SK-N-SH (cell line): ENCODE measurements at regions not wholly inside any gene's neighbourhood (a gene's known extent, or its start where the extent isn't known, plus 50 kb on each side); places are given as distances from the start of the nearest gene placed in this dataset.

Source experiments
- CTCF ChIA-PET: fragments of 300-600, 350-600 bp; formaldehyde crosslinking; extraction: SDS; loops from one replicate; lab custom pipeline; 2021; lab: Yijun Ruan, JAX
- POLR2A ChIA-PET: fragments of 350-600 bp; sonication (Branson Sonifier 250); formaldehyde crosslinking; extraction: SDS; loops from one replicate; lab custom pipeline; 2020; ENCODE audit warnings: antibody characterized with exemption, inconsistent platforms; lab: Yijun Ruan, JAX
- DNase-seq: peaks from one replicate; pipeline ENCODE4 v3.0.0; 2012
- H2AFZ ChIP-seq: fragments of 200-600 bp; sonication (generic); 2 replicates; pipeline ENCODE4 v1.8.1; 2016; ENCODE audit warnings: antibody characterized with exemption, mild to moderate bottlenecking, low read depth
- H3F3A ChIP-seq: fragments of 200-600 bp; sonication (generic); replicated peaks from 2 replicates; pipeline ENCODE3; 2016; ENCODE audit warnings: antibody characterized with exemption, mild to moderate bottlenecking; ENCODE audit not compliant: insufficient read depth
- H3K27ac ChIP-seq, 2 experiments: fragments of 200-500 bp in 1 of 2; fragments of 200-600 bp in 1 of 2; sonication (Bioruptor generic) in 1 of 2; sonication (generic), shearing (Covaris generic) in 1 of 2; 2 replicates each; pipeline versions ENCODE4 v1.5.1 to v1.6.1; 2014 to 2016; ENCODE audit warnings: low read depth in 2 of 2, inconsistent platforms in 1 of 2, low read length in 1 of 2, mild to moderate bottlenecking in 1 of 2, mixed read lengths in 1 of 2
- H3K27me3 ChIP-seq: fragments of 200-600 bp; sonication (generic), shearing (Covaris generic); 2 replicates; pipeline ENCODE4 v1.6.1; 2016; ENCODE audit warnings: mixed run types; ENCODE audit not compliant: insufficient read depth
- H3K36me3 ChIP-seq, 2 experiments: fragments of 200-500 bp in 1 of 2; fragments of 200-600 bp in 1 of 2; sonication (Bioruptor generic) in 1 of 2; sonication (generic) in 1 of 2; replicated peaks in 1 of 2; 2 replicates each; pipeline versions ENCODE3 to v1.5.1; 2014 to 2016; ENCODE audit warnings: low read length in 1 of 2, mild to moderate bottlenecking in 1 of 2; ENCODE audit not compliant: insufficient read depth in 2 of 2, control insufficient read depth in 1 of 2
- H3K4me1 ChIP-seq, 2 experiments: fragments of 200-500 bp in 1 of 2; fragments of 200-600 bp in 1 of 2; sonication (Bioruptor generic) in 1 of 2; sonication (generic), shearing (Covaris generic) in 1 of 2; 2 replicates each; pipeline versions ENCODE4 v1.5.1 to v1.6.1; 2014 to 2016; ENCODE audit warnings: low read depth in 1 of 2, low read length in 1 of 2, mixed run types in 1 of 2; ENCODE audit not compliant: insufficient read depth in 2 of 2, control insufficient read depth in 1 of 2
- H3K4me2 ChIP-seq: fragments of 200-600 bp; sonication (generic), shearing (Covaris generic); 2 replicates; pipeline ENCODE4 v1.6.1; 2017; ENCODE audit warnings: mixed run types
- H3K4me3 ChIP-seq, 2 experiments: fragments of 200-500 bp in 1 of 2; fragments of 200-600 bp in 1 of 2; sonication (Bioruptor generic) in 1 of 2; sonication (generic), shearing (Covaris generic) in 1 of 2; 2 replicates each; pipeline versions ENCODE4 v1.5.1 to v1.8.1; 2014 to 2016; ENCODE audit warnings: low read depth in 2 of 2, inconsistent platforms in 1 of 2, low read length in 1 of 2, mild to moderate bottlenecking in 1 of 2, mixed read lengths in 1 of 2, moderate library complexity in 1 of 2
- H3K79me2 ChIP-seq: fragments of 200-600 bp; sonication (generic); 2 replicates; pipeline ENCODE4 v1.8.1; 2017; ENCODE audit warnings: mild to moderate bottlenecking; ENCODE audit not compliant: insufficient read depth
- H3K9ac ChIP-seq: fragments of 200-600 bp; sonication (generic); 2 replicates; pipeline ENCODE4 v1.6.1; 2017; ENCODE audit warnings: mixed run types
- H3K9me2 ChIP-seq: fragments of 200-600 bp; sonication (generic); 2 replicates; pipeline ENCODE4 v1.6.1; 2017; ENCODE audit warnings: mixed run types
- H3K9me3 ChIP-seq: fragments of 200-600 bp; sonication (generic); 2 replicates; pipeline ENCODE4 v1.6.1; 2017; ENCODE audit warnings: mixed run types, mild to moderate bottlenecking, moderate library complexity
- H4K20me1 ChIP-seq: fragments of 200-600 bp; sonication (generic); 2 replicates; pipeline ENCODE4 v1.6.1; 2017; ENCODE audit warnings: mild to moderate bottlenecking, mixed run types; ENCODE audit not compliant: insufficient read depth
- ELF1 ChIP-seq: IDR thresholded peaks from 2 replicates; pipeline ENCODE4 v1.4.0; 2012
- EP300 ChIP-seq, 2 experiments: IDR thresholded peaks; 2 replicates each; pipeline versions ENCODE4 v1.4.0 to v1.6.1; 2012; ENCODE audit warnings: borderline replicate concordance in 1 of 2, low read depth in 1 of 2, low read length in 1 of 2
- EZH2phosphoT487 ChIP-seq: fragments of 200-600 bp; sonication (generic); IDR thresholded peaks from 2 replicates; pipeline ENCODE4 v1.6.1; 2017; ENCODE audit warnings: low read depth, mixed run types, mild to moderate bottlenecking, antibody characterized with exemption, moderate library complexity, borderline replicate concordance
- FOSL2 ChIP-seq: IDR thresholded peaks from 2 replicates; pipeline ENCODE4 v1.4.0; 2012; ENCODE audit warnings: low read depth, mild to moderate bottlenecking, moderate library complexity, borderline replicate concordance
- JUND ChIP-seq: IDR thresholded peaks from 2 replicates; pipeline ENCODE4 v1.4.0; 2012
- MEF2A ChIP-seq: IDR thresholded peaks from 2 replicates; pipeline ENCODE4 v1.4.0; 2012; ENCODE audit warnings: low read depth, borderline replicate concordance
- MXI1 ChIP-seq: IDR thresholded peaks from 2 replicates; pipeline ENCODE4 v1.6.1; 2012; ENCODE audit warnings: mild to moderate bottlenecking, low read depth, low read length, improper control_type of control experiment
- NFIC ChIP-seq: IDR thresholded peaks from 2 replicates; pipeline ENCODE4 v1.4.0; 2012; ENCODE audit warnings: borderline replicate concordance
- NRF1 ChIP-seq: IDR thresholded peaks from 2 replicates; pipeline ENCODE4 v1.6.1; 2012; ENCODE audit warnings: low read depth, mild to moderate bottlenecking, low read length
- RXRA ChIP-seq: IDR thresholded peaks from 2 replicates; pipeline ENCODE4 v1.4.0; 2012; ENCODE audit warnings: low read depth, mild to moderate bottlenecking, borderline replicate concordance
- SIN3A ChIP-seq: IDR thresholded peaks from 2 replicates; pipeline ENCODE4 v1.6.1; 2012; ENCODE audit warnings: low read depth, mild to moderate bottlenecking, low read length, moderate library complexity, borderline replicate concordance
- SMC3 ChIP-seq: IDR thresholded peaks from 2 replicates; pipeline ENCODE4 v1.6.1; 2012; ENCODE audit warnings: low read depth, low read length, improper control_type of control experiment
- TAF1 ChIP-seq: IDR thresholded peaks from 2 replicates; pipeline ENCODE4 v1.6.1; 2012; ENCODE audit warnings: low read depth, mild to moderate bottlenecking, low read length, moderate library complexity, borderline replicate concordance
- TCF12 ChIP-seq: IDR thresholded peaks from 2 replicates; pipeline ENCODE4 v1.4.0; 2012
- TEAD4 ChIP-seq: IDR thresholded peaks from 2 replicates; pipeline ENCODE4 v1.4.0; 2012; ENCODE audit warnings: mild to moderate bottlenecking, borderline replicate concordance; ENCODE audit not compliant: insufficient read depth
- WGBS: methylation state at CpG from one replicate; pipeline ENCODE4 v1.1.6; 2017; ENCODE audit warnings: low lambda C conversion rate; 5-methylcytosine and 5-hydroxymethylcytosine counted together
- TF ChIP-seq, protein P1 (sequence below): fragments of 200-600 bp; sonication (generic); IDR thresholded peaks from 2 replicates; pipeline ENCODE4 v1.6.1; 2017; ENCODE audit warnings: antibody characterized with exemption, mild to moderate bottlenecking, moderate library complexity
- TF ChIP-seq, protein P2 (sequence below): IDR thresholded peaks from 2 replicates; pipeline ENCODE4; 2012
- TF ChIP-seq, protein P3 (sequence below): fragments of 150-350 bp; IDR thresholded peaks from 2 replicates; pipeline ENCODE4 v1.6.1; 2017; ENCODE audit warnings: antibody characterized with exemption, low read length, low read depth, borderline replicate concordance
- TF ChIP-seq, protein P4 (sequence below): IDR thresholded peaks from 2 replicates; pipeline ENCODE4 v1.4.0; 2012; ENCODE audit warnings: low read depth
- TF ChIP-seq, protein P5 (sequence below): IDR thresholded peaks from 2 replicates; pipeline ENCODE4 v1.4.0; 2012; ENCODE audit warnings: low read depth, borderline replicate concordance

DNA sequence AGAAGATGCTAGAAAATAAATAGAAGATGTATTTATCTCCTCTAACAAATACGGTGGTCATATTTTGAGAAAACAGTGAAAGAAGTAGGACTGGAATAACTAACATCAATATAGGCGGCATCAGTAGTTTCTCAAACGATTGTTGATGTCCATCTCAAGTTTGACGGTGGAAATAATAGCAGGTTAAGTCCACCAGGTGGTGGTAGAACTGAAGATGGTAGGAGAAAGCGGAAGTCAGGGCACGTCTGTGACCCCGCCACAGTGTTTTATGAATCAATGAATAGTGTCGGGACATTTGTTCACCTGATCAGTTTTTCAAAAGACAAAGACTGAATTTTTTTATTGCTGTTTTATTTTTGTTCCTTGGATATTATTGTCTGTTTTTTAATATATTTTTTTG lies 706.4 kb upstream of the SLC10A2 start:
- Histone ChIP-seq H3K9me3 (no peaks in the 10 kb centered on the region), H4K20me1 (no peaks in the 10 kb centered on the region), H3K79me2 (no peaks in the 10 kb centered on the region), H3K9me2 (no peaks in the 10 kb centered on the region), H3K4me1 (no peaks in the 10 kb centered on the region), H2AFZ (no peak overlapping the region), H3F3A (no peaks in the 10 kb centered on the region), H3K9ac (no peak overlapping the region), H3K27me3 (no peaks in the 10 kb centered on the region), H3K36me3 (no peaks in the 10 kb centered on the region), H3K4me3 (no peak overlapping the region), H3K4me2 (no peak overlapping the region), H3K27ac (no peak overlapping the region)
- ChIA-PET POLR2A (no interaction called here), CTCF (interaction anchor here (1.4 to 1.5 kb wide), 2 partner anchors 10 to 12 kb away, joined by 4 read pairs; no protein-coding TSS in a partner anchor)
- no peak for DNase-seq
- 67% methylated on average over 8 of the region's 8 CpGs for WGBS
- TF ChIP-seq, protein P1, sequence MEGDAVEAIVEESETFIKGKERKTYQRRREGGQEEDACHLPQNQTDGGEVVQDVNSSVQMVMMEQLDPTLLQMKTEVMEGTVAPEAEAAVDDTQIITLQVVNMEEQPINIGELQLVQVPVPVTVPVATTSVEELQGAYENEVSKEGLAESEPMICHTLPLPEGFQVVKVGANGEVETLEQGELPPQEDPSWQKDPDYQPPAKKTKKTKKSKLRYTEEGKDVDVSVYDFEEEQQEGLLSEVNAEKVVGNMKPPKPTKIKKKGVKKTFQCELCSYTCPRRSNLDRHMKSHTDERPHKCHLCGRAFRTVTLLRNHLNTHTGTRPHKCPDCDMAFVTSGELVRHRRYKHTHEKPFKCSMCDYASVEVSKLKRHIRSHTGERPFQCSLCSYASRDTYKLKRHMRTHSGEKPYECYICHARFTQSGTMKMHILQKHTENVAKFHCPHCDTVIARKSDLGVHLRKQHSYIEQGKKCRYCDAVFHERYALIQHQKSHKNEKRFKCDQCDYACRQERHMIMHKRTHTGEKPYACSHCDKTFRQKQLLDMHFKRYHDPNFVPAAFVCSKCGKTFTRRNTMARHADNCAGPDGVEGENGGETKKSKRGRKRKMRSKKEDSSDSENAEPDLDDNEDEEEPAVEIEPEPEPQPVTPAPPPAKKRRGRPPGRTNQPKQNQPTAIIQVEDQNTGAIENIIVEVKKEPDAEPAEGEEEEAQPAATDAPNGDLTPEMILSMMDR: no peak
- TF ChIP-seq EP300 (IDR thresholded peaks at IDR 0.05; ENCODE audit: borderline replicate concordance in 1 of 2, low read depth in 1 of 2, low read length in 1 of 2) (no peak), RXRA (no peak), TEAD4 (no peak), SIN3A (no peak), TAF1 (no peak), EZH2phosphoT487 (no peak), NFIC (no peak), ELF1 (no peak), SMC3 (no peak), MXI1 (no peak), FOSL2 (no peak), JUND (no peak), TCF12 (no peak), NRF1 (no peak), MEF2A (no peak)
- TF ChIP-seq, protein P2, sequence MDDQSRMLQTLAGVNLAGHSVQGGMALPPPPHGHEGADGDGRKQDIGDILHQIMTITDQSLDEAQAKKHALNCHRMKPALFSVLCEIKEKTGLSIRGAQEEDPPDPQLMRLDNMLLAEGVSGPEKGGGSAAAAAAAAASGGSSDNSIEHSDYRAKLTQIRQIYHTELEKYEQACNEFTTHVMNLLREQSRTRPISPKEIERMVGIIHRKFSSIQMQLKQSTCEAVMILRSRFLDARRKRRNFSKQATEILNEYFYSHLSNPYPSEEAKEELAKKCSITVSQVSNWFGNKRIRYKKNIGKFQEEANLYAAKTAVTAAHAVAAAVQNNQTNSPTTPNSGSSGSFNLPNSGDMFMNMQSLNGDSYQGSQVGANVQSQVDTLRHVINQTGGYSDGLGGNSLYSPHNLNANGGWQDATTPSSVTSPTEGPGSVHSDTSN: no peak
- TF ChIP-seq, protein P3, sequence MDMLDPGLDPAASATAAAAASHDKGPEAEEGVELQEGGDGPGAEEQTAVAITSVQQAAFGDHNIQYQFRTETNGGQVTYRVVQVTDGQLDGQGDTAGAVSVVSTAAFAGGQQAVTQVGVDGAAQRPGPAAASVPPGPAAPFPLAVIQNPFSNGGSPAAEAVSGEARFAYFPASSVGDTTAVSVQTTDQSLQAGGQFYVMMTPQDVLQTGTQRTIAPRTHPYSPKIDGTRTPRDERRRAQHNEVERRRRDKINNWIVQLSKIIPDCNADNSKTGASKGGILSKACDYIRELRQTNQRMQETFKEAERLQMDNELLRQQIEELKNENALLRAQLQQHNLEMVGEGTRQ: no peak
- TF ChIP-seq, protein P4, sequence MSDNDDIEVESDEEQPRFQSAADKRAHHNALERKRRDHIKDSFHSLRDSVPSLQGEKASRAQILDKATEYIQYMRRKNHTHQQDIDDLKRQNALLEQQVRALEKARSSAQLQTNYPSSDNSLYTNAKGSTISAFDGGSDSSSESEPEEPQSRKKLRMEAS: no peak
- TF ChIP-seq, protein P5, sequence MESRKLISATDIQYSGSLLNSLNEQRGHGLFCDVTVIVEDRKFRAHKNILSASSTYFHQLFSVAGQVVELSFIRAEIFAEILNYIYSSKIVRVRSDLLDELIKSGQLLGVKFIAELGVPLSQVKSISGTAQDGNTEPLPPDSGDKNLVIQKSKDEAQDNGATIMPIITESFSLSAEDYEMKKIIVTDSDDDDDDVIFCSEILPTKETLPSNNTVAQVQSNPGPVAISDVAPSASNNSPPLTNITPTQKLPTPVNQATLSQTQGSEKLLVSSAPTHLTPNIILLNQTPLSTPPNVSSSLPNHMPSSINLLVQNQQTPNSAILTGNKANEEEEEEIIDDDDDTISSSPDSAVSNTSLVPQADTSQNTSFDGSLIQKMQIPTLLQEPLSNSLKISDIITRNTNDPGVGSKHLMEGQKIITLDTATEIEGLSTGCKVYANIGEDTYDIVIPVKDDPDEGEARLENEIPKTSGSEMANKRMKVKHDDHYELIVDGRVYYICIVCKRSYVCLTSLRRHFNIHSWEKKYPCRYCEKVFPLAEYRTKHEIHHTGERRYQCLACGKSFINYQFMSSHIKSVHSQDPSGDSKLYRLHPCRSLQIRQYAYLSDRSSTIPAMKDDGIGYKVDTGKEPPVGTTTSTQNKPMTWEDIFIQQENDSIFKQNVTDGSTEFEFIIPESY: no peak
